ENCODE measurements at regions not wholly inside any gene's neighbourhood (a gene's known extent, or its start where the extent isn't known, plus 50 kb on each side); places are given as distances from the start of the nearest gene placed in this dataset.
A peak's percentile ranks its signal among the peaks of the same experiment; 100 is the strongest.

GRCh38 chr13:50678464-50679162, 164.9 kb downstream of the DLEU7 start:
- H3K36me3 ChIP-seq: no peaks in the 10 kb centered on the region
- no peaks in the 10 kb centered on the region for H3K27me3 ChIP-seq
- no peak overlapping the region for H3K4me3 ChIP-seq
- 93 to 94% methylated on average over 6 of the region's 6 CpGs for WGBS, 2 donors
- TF ChIP-seq, protein P1, sequence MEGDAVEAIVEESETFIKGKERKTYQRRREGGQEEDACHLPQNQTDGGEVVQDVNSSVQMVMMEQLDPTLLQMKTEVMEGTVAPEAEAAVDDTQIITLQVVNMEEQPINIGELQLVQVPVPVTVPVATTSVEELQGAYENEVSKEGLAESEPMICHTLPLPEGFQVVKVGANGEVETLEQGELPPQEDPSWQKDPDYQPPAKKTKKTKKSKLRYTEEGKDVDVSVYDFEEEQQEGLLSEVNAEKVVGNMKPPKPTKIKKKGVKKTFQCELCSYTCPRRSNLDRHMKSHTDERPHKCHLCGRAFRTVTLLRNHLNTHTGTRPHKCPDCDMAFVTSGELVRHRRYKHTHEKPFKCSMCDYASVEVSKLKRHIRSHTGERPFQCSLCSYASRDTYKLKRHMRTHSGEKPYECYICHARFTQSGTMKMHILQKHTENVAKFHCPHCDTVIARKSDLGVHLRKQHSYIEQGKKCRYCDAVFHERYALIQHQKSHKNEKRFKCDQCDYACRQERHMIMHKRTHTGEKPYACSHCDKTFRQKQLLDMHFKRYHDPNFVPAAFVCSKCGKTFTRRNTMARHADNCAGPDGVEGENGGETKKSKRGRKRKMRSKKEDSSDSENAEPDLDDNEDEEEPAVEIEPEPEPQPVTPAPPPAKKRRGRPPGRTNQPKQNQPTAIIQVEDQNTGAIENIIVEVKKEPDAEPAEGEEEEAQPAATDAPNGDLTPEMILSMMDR (IDR thresholded peaks at IDR 0.05): no peak
- ATAC-seq: no peak
- no peak for DNase-seq
- H3K9me3 ChIP-seq: peaks cover 0 to 2% (median 0%) of the 10 kb centered on the region in 11 donors
- H3K27ac ChIP-seq: peak overlapping the region in 2 of 10 donors; percentile 1 to 27
- intact Hi-C loops (cut with DNase I): loop anchor here in 2 of 10 donors (5.0 kb wide), 1 partner anchor 81 kb away; no protein-coding TSS in a partner anchor
- peaks cover 0 to 51% (median 27%) of the 10 kb centered on the region in 9 donors for H3K4me1 ChIP-seq

GRCh38 chr13:50679321-50679720, 164.2 kb downstream of the DLEU7 start:
- TF ChIP-seq, protein P1 (IDR thresholded peaks at IDR 0.05): no peak
- ATAC-seq (no peak), DNase-seq (no peak)
- Histone ChIP-seq H3K27me3 (no peaks in the 10 kb centered on the region), H3K9me3 (peaks cover 0 to 2% (median 0%) of the 10 kb centered on the region in 11 donors), H3K27ac (peak overlapping the region in 1 of 10 donors; percentile 27), H3K36me3 (no peaks in the 10 kb centered on the region), H3K4me3 (no peak overlapping the region), H3K4me1 (peaks cover 0 to 58% (median 34%) of the 10 kb centered on the region in 9 donors)
- intact Hi-C loops (cut with DNase I): loop anchor here in 2 of 10 donors (5.0 kb wide), 1 partner anchor 82 kb away; no protein-coding TSS in a partner anchor

DNA sequence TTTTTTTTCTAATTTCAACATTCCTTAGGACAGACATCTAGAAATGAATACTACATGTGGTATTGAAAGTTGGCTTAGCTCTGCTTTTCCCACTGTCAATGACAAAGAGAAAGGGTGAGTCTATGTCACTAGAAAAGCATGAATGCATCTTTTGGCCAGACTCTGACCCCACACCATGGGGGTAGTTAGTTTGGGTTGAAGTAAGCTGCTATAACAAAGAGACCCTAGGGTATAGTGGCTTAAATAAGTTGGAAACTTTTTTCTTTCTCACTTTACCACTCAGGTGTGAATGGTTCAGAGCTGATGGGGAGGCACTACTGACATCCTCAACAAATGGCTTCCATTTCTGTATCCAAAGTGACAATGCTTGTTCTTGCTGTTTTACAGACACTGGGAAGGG, 161.5 kb downstream of the DLEU7 start:
- intact Hi-C loops (cut with DNase I): loop anchor here in 3 of 10 donors (10.0 kb wide), 4 partner anchors 97 to 597 kb away; no protein-coding TSS in a partner anchor
- no peak overlapping the region for H3K27ac ChIP-seq
- no peaks in the 10 kb centered on the region for H3K36me3 ChIP-seq
- peaks cover 0 to 2% (median 0%) of the 10 kb centered on the region in 11 donors for H3K9me3 ChIP-seq
- TF ChIP-seq, protein P1 (IDR thresholded peaks at IDR 0.05): no peak
- no peaks in the 10 kb centered on the region for H3K27me3 ChIP-seq
- H3K4me3 ChIP-seq: no peak overlapping the region
- ATAC-seq (no peak), DNase-seq (no peak)
- H3K4me1 ChIP-seq: peaks cover 0 to 63% (median 41%) of the 10 kb centered on the region in 9 donors

GRCh38 chr13:50682966-50683365, 160.5 kb downstream of the DLEU7 start:
- DNase-seq: no peak
- intact Hi-C loops (cut with DNase I): loop anchor here in 3 of 10 donors (10.0 kb wide), 4 partner anchors 98 to 598 kb away; no protein-coding TSS in a partner anchor
- H3K27me3 ChIP-seq: no peaks in the 10 kb centered on the region
- WGBS, 2 donors: 78 to 81% methylated on average over 2 of the region's 2 CpGs
- TF ChIP-seq, protein P1 (IDR thresholded peaks at IDR 0.05): no peak
- H3K27ac ChIP-seq: peak overlapping the region in 4 of 10 donors; percentile 33 to 89 (median 77)
- ATAC-seq: no peak
- peaks cover 0 to 2% (median 0%) of the 10 kb centered on the region in 11 donors for H3K9me3 ChIP-seq
- H3K4me1 ChIP-seq: peaks cover 0 to 56% (median 37%) of the 10 kb centered on the region in 9 donors
- no peaks in the 10 kb centered on the region for H3K36me3 ChIP-seq
- H3K4me3 ChIP-seq: no peak overlapping the region
